AG08395 (cell line): ENCODE measurements at regions not wholly inside any gene's neighbourhood (a gene's known extent, or its start where the extent isn't known, plus 50 kb on each side); places are given as distances from the start of the nearest gene placed in this dataset.

ENCODE experiments used
- DNase-seq: peaks from one replicate; pipeline ENCODE4 v3.0.0; 2012; ENCODE audit warnings: mixed read lengths, low spot score

GRCh38 chr7:93015779-93016481, 101.8 kb downstream of the SAMD9 start:
- DNase-seq, result peak; percentile 45

- DNase-seq, result peak; percentile 45
Observed at GRCh38 chr7:93015101-93015778, 102.5 kb downstream of the SAMD9 start.

GRCh38 chr7:93014410-93014809, 103.4 kb downstream of the SAMD9 start:
- DNase-seq, result no peak

GRCh38 chr7:93013446-93014061, 104.2 kb downstream of the SAMD9 start:
- no peak for DNase-seq

GRCh38 chr7:93011351-93012294, 106.2 kb downstream of the SAMD9 start:
- peak; percentile 80 for DNase-seq

GRCh38 chr7:93008833-93009232, 108.9 kb downstream of the SAMD9 start:
- no peak for DNase-seq

- DNase-seq, result no peak
Observed at GRCh38 chr7:93006480-93007095, 111.2 kb downstream of the SAMD9 start.

- DNase-seq, result no peak
Observed at GRCh38 chr7:93004906-93005305, 112.9 kb downstream of the SAMD9 start.

- no peak for DNase-seq
Observed at GRCh38 chr7:92997719-92998118, 120.1 kb downstream of the SAMD9 start.

GRCh38 chr7:92997152-92997551, 120.6 kb downstream of the SAMD9 start:
- DNase-seq, result no peak

- DNase-seq, result no peak
Observed at GRCh38 chr7:92994901-92995300, 122.9 kb downstream of the SAMD9 start.

GRCh38 chr7:92992932-92993331, 124.8 kb downstream of the SAMD9 start:
- DNase-seq, result no peak

- no peak for DNase-seq
Observed at GRCh38 chr7:92992483-92992882, 125.3 kb downstream of the SAMD9 start.

- no peak for DNase-seq
Observed at GRCh38 chr7:92991190-92991589, 126.6 kb downstream of the SAMD9 start.

- peak; percentile 49 for DNase-seq
Observed at GRCh38 chr7:92988941-92989545, 128.7 kb downstream of the SAMD9 start.

- peak; percentile 22 for DNase-seq
Observed at GRCh38 chr7:92988051-92988450, 129.7 kb downstream of the SAMD9 start.

- DNase-seq, result peak; percentile 12
Observed at GRCh38 chr7:92987538-92987937, 130.2 kb downstream of the SAMD9 start.

GRCh38 chr7:92987095-92987494, 130.7 kb downstream of the SAMD9 start:
- DNase-seq, result peak; percentile 58

- no peak for DNase-seq
Observed at GRCh38 chr7:92982928-92983327, 134.9 kb downstream of the SAMD9 start.

GRCh38 chr7:92976931-92977330, 140.6 kb upstream of the CDK6 start:
- DNase-seq, result no peak

- peak; percentile 33 for DNase-seq
Observed at GRCh38 chr7:92973974-92974373, 137.6 kb upstream of the CDK6 start.
